A673 (cell line): ENCODE measurements at regions not wholly inside any gene's neighbourhood (a gene's known extent, or its start where the extent isn't known, plus 50 kb on each side); places are given as distances from the start of the nearest gene placed in this dataset.
A peak's percentile ranks its signal among the peaks of the same experiment; 100 is the strongest.

ENCODE experiments used
- BruUV-seq: library from RNA; stranded (reverse); fragments of 400-500 nt; replicated peaks from 2 replicates; lab custom pipeline; 2021; lab: Mats Ljungman, UMichigan
- CTCF ChIA-PET: fragments of 300-600 bp; sonication (Branson Sonifier 250); formaldehyde crosslinking; loops from one replicate; lab custom pipeline; 2022; ENCODE audit warnings: antibody characterized with exemption; lab: Charles Lee
- POLR2A ChIA-PET: fragments of 300-600 bp; sonication (Branson Sonifier 250); formaldehyde crosslinking; loops from one replicate; lab custom pipeline; 2022; ENCODE audit warnings: antibody characterized with exemption; ENCODE audit not compliant: low non-redundant PET; lab: Charles Lee
- DNase-seq: peaks from one replicate; pipeline ENCODE4 v3.0.0-alpha.2; 2015; ENCODE audit warnings: low spot score
- H3K27ac ChIP-seq: fragments of 200-600 bp; sonication (generic); 2 replicates; pipeline ENCODE4 v1.5.1; 2016; ENCODE audit warnings: mixed run types, low read depth, mild to moderate bottlenecking, mixed read lengths, antibody characterized with exemption, low read length; ENCODE audit not compliant: poor library complexity, severe bottlenecking
- H3K27me3 ChIP-seq: fragments of 200-600 bp; sonication (generic); replicated peaks from 2 replicates; pipeline ENCODE4 v1.6.1; 2017; ENCODE audit warnings: mixed run types, low read depth, mild to moderate bottlenecking, mixed read lengths, antibody characterized with exemption, low read length; ENCODE audit not compliant: insufficient read depth, poor library complexity
- H3K36me3 ChIP-seq: fragments of 200-600 bp; sonication (generic); 2 replicates; pipeline ENCODE4 v1.6.1; 2016; ENCODE audit warnings: mixed run types, mild to moderate bottlenecking, mixed read lengths, antibody characterized with exemption, low read length; ENCODE audit not compliant: insufficient read depth, poor library complexity, severe bottlenecking
- H3K4me1 ChIP-seq: fragments of 200-600 bp; sonication (generic); 2 replicates; pipeline ENCODE4 v1.6.1; 2017; ENCODE audit warnings: mixed run types, mild to moderate bottlenecking, mixed read lengths, antibody characterized with exemption, low read length; ENCODE audit not compliant: insufficient read depth, poor library complexity, severe bottlenecking
- H3K4me3 ChIP-seq: fragments of 200-600 bp; sonication (generic); 2 replicates; pipeline ENCODE4 v1.5.1; 2016; ENCODE audit warnings: low read depth, mixed run types, mild to moderate bottlenecking, mixed read lengths, low read length; ENCODE audit not compliant: poor library complexity, severe bottlenecking
- H3K9me3 ChIP-seq: fragments of 200-600 bp; sonication (generic); 2 replicates; pipeline ENCODE4 v1.6.1; 2016; ENCODE audit warnings: mixed run types, low read depth, mild to moderate bottlenecking, mixed read lengths, antibody characterized with exemption, low read length; ENCODE audit not compliant: poor library complexity, severe bottlenecking
- CTCF ChIP-seq: fragments of 300-800, 200-600 bp; sonication (generic); conservative IDR thresholded peaks from 2 replicates; pipeline ENCODE4 v1.5.1; 2017; ENCODE audit warnings: low read depth, mild to moderate bottlenecking, antibody characterized with exemption, low read length, moderate library complexity, mixed read lengths
- EZH2 ChIP-seq: fragments of 200-600 bp; sonication (generic); IDR thresholded peaks from 2 replicates; pipeline ENCODE4 v1.6.1; 2017; ENCODE audit warnings: borderline replicate concordance, low read depth, mild to moderate bottlenecking, mixed read lengths, antibody characterized with exemption, low read length; ENCODE audit not compliant: poor library complexity, severe bottlenecking
- intact Hi-C: fragments of 100-400 bp; cut with micrococcal nuclease; formaldehyde crosslinking; loops from one replicate; pipeline ENCODE4 v1.10.0; 2022; ENCODE audit not compliant: unreplicated experiment

- DNase-seq = peak; percentile 23
- Histone ChIP-seq H3K27ac (no peak overlapping the region), H3K4me1 (no peaks in the 10 kb centered on the region), H3K27me3 (peaks cover 16% of the 10 kb centered on the region), H3K9me3 (no peaks in the 10 kb centered on the region), H3K36me3 (no peaks in the 10 kb centered on the region), H3K4me3 (no peak overlapping the region)
- CTCF ChIA-PET = no interaction called here
- POLR2A ChIA-PET = no interaction called here
- intact Hi-C loops = no loop called here
- TF ChIP-seq EZH2 (no peak), CTCF (no peak)
- no TSS peak for BruUV-seq
Observed at GRCh38 chr10:128675405-128675804, 549.2 kb upstream of the MKI67 start.

GRCh38 chr10:128680116-128680515 lies 553.9 kb upstream of the MKI67 start:
- CTCF ChIA-PET = no interaction called here
- intact Hi-C loops = no loop called here
- Histone ChIP-seq H3K9me3 (no peaks in the 10 kb centered on the region), H3K36me3 (no peaks in the 10 kb centered on the region), H3K27me3 (peaks cover 15% of the 10 kb centered on the region), H3K27ac (no peak overlapping the region), H3K4me3 (no peak overlapping the region), H3K4me1 (no peaks in the 10 kb centered on the region)
- TF ChIP-seq CTCF (no peak), EZH2 (no peak)
- no TSS peak for BruUV-seq
- POLR2A ChIA-PET = no interaction called here
- DNase-seq = no peak

GRCh38 chr10:128684215-128684614 lies 558.0 kb upstream of the MKI67 start:
- TF ChIP-seq CTCF = no peak
- TF ChIP-seq EZH2 = no peak
- BruUV-seq = no TSS peak
- intact Hi-C loops = no loop called here
- H3K9me3 ChIP-seq = no peaks in the 10 kb centered on the region
- H3K36me3 ChIP-seq = no peaks in the 10 kb centered on the region
- ChIA-PET POLR2A (no interaction called here), CTCF (no interaction called here)
- peaks cover 15% of the 10 kb centered on the region for H3K27me3 ChIP-seq
- DNase-seq = no peak
- no peak overlapping the region for H3K4me3 ChIP-seq
- H3K27ac ChIP-seq = no peak overlapping the region
- no peaks in the 10 kb centered on the region for H3K4me1 ChIP-seq
